Neural cell (in vitro differentiated cells): ENCODE measurements at regions not wholly inside any gene's neighbourhood (a gene's known extent, or its start where the extent isn't known, plus 50 kb on each side); places are given as distances from the start of the nearest gene placed in this dataset.

Experiments used
- H2AFZ ChIP-seq: fragments of 200-600, 300-800 bp; sonication (generic), shearing (Covaris generic); 2 replicates; pipeline ENCODE4 v1.6.0; 2014; ENCODE audit warnings: low read depth, mild to moderate bottlenecking, antibody characterized with exemption, low read length, moderate library complexity
- H3F3A ChIP-seq: fragments of 200-600 bp; shearing (Covaris generic); 2 replicates; pipeline ENCODE4 v1.6.1; 2016; ENCODE audit warnings: mild to moderate bottlenecking, moderate library complexity, mixed read lengths, antibody characterized with exemption, low read length; ENCODE audit not compliant: insufficient read depth, poor library complexity, severe bottlenecking
- H3K27ac ChIP-seq: fragments of 200-600, 300-800 bp; sonication (generic), shearing (Covaris generic); 2 replicates; pipeline ENCODE4 v1.5.1; 2014; ENCODE audit warnings: mild to moderate bottlenecking, low read length, moderate library complexity
- H3K27me3 ChIP-seq: fragments of 300-800, 200-600 bp; sonication (generic), shearing (Covaris generic); 2 replicates; pipeline ENCODE4 v1.6.0; 2014; ENCODE audit warnings: mild to moderate bottlenecking, low read depth, low read length, moderate library complexity; ENCODE audit not compliant: insufficient read depth
- H3K36me3 ChIP-seq: fragments of 300-800, 200-600 bp; sonication (generic), shearing (Covaris generic); 2 replicates; pipeline ENCODE4 v1.5.1; 2014; ENCODE audit warnings: mild to moderate bottlenecking, antibody characterized with exemption, low read length, moderate library complexity; ENCODE audit not compliant: insufficient read depth
- H3K4me2 ChIP-seq: fragments of 300-800, 200-600 bp; sonication (generic), shearing (Covaris generic); 2 replicates; pipeline ENCODE4 v1.6.0; 2014; ENCODE audit warnings: mild to moderate bottlenecking, low read length
- H3K4me3 ChIP-seq: fragments of 300-800, 200-600 bp; sonication (generic), shearing (Covaris generic); 2 replicates; pipeline ENCODE4 v1.5.1; 2014; ENCODE audit warnings: mild to moderate bottlenecking, low read length, moderate library complexity
- H3K79me2 ChIP-seq: fragments of 200-600 bp; shearing (Covaris generic); replicated peaks from 2 replicates; pipeline ENCODE4 v1.6.0; 2014; ENCODE audit warnings: mild to moderate bottlenecking, low read length, moderate library complexity; ENCODE audit not compliant: insufficient read depth
- H3K9ac ChIP-seq: fragments of 300-800, 200-600 bp; sonication (generic), shearing (Covaris generic); 2 replicates; pipeline ENCODE4 v1.6.1; 2016; ENCODE audit warnings: mild to moderate bottlenecking, low read length, mixed read lengths
- H3K9me2 ChIP-seq: fragments of 200-600 bp; shearing (Covaris generic); 2 replicates; pipeline ENCODE4 v1.6.1; 2016; ENCODE audit warnings: mild to moderate bottlenecking, low read length, mixed read lengths; ENCODE audit not compliant: insufficient read depth
- H3K9me3 ChIP-seq: fragments of 200-600, 300-800 bp; sonication (generic), shearing (Covaris generic); 2 replicates; pipeline ENCODE4 v1.6.1; 2016; ENCODE audit warnings: mild to moderate bottlenecking, mixed run types, low read length, moderate library complexity, mixed read lengths
- H4K20me1 ChIP-seq: fragments of 200-600 bp; shearing (Covaris generic); 2 replicates; pipeline ENCODE4 v1.6.1; 2016; ENCODE audit warnings: mild to moderate bottlenecking, mixed run types; ENCODE audit not compliant: insufficient read depth
- CTCF ChIP-seq: fragments of 450-650 bp; IDR thresholded peaks from 2 replicates; pipeline ENCODE4 v1.5.1; 2014; ENCODE audit warnings: antibody characterized with exemption, mild to moderate bottlenecking, moderate library complexity; ENCODE audit not compliant: poor library complexity, severe bottlenecking
- EP300 ChIP-seq: fragments of 450-650 bp; conservative IDR thresholded peaks from 2 replicates; pipeline ENCODE4 v1.6.1; 2014; ENCODE audit warnings: antibody characterized with exemption, mild to moderate bottlenecking, moderate library complexity; ENCODE audit not compliant: poor library complexity, severe bottlenecking
- EZH2 ChIP-seq: fragments of 200-600, 300-800 bp; shearing (Covaris generic), sonication (generic); IDR thresholded peaks from 2 replicates; pipeline ENCODE4 v1.6.1; 2014; ENCODE audit warnings: antibody characterized with exemption, low read length, borderline replicate concordance, mild to moderate bottlenecking; ENCODE audit not compliant: insufficient read depth, poor library complexity, severe bottlenecking
- MXI1 ChIP-seq: fragments of 450-650 bp; conservative IDR thresholded peaks from 2 replicates; pipeline ENCODE4 v1.6.1; 2014; ENCODE audit warnings: antibody characterized with exemption, mild to moderate bottlenecking; ENCODE audit not compliant: poor library complexity, severe bottlenecking
- POLR2AphosphoS5 ChIP-seq: IDR thresholded peaks from 2 replicates; pipeline ENCODE4 v1.6.1; 2012
- RAD21 ChIP-seq: fragments of 450-650 bp; conservative IDR thresholded peaks from 2 replicates; pipeline ENCODE4 v1.6.1; 2014; ENCODE audit warnings: antibody characterized with exemption, mild to moderate bottlenecking, moderate library complexity
- REST ChIP-seq: IDR thresholded peaks from 2 replicates; pipeline ENCODE4 v1.6.1; 2012; ENCODE audit warnings: borderline replicate concordance
- SMC3 ChIP-seq: fragments of 450-650 bp; conservative IDR thresholded peaks from 2 replicates; pipeline ENCODE4 v1.6.1; 2014; ENCODE audit warnings: antibody characterized with exemption, mild to moderate bottlenecking, moderate library complexity; ENCODE audit not compliant: poor library complexity
- TAF1 ChIP-seq: IDR thresholded peaks from 2 replicates; pipeline ENCODE4 v1.6.1; 2012; ENCODE audit warnings: low read depth

GRCh38 chr20:22412977-22413868 lies 171.1 kb downstream of the FOXA2 start:
- Histone ChIP-seq H3K9me3 (no peaks in the 10 kb centered on the region), H3K4me3 (no peak overlapping the region), H3K9ac (no peak overlapping the region), H3K27ac (peak overlapping the region; percentile 36), H4K20me1 (no peaks in the 10 kb centered on the region), H2AFZ (no peak overlapping the region), H3K9me2 (no peaks in the 10 kb centered on the region), H3K79me2 (no peaks in the 10 kb centered on the region), H3K4me2 (no peak overlapping the region), H3F3A (no peaks in the 10 kb centered on the region), H3K36me3 (no peaks in the 10 kb centered on the region), H3K27me3 (no peaks in the 10 kb centered on the region)
- no peak for TF ChIP-seq EZH2
- no peak for TF ChIP-seq EP300
- no peak for TF ChIP-seq POLR2AphosphoS5
- no peak for TF ChIP-seq REST
- TF ChIP-seq MXI1, result no peak
- no peak for TF ChIP-seq CTCF
- no peak for TF ChIP-seq RAD21
- TF ChIP-seq TAF1, result no peak
- no peak for TF ChIP-seq SMC3

- Histone ChIP-seq H3K4me3 (no peak overlapping the region), H3K9me2 (no peaks in the 10 kb centered on the region), H3K36me3 (no peaks in the 10 kb centered on the region), H2AFZ (no peak overlapping the region), H3K9me3 (no peaks in the 10 kb centered on the region), H3K9ac (no peak overlapping the region), H4K20me1 (no peaks in the 10 kb centered on the region), H3K79me2 (no peaks in the 10 kb centered on the region), H3F3A (no peaks in the 10 kb centered on the region), H3K27ac (no peak overlapping the region), H3K4me2 (no peak overlapping the region), H3K27me3 (peaks cover 9% of the 10 kb centered on the region)
- no peak for TF ChIP-seq CTCF
- TF ChIP-seq EP300, result no peak
- TF ChIP-seq MXI1, result no peak
- TF ChIP-seq EZH2, result no peak
- no peak for TF ChIP-seq SMC3
- no peak for TF ChIP-seq POLR2AphosphoS5
- no peak for TF ChIP-seq REST
- TF ChIP-seq TAF1, result no peak
- no peak for TF ChIP-seq RAD21
These were observed 172.5 kb downstream of the FOXA2 start for GRCh38 chr20:22411627-22412450.
